Adrenal gland (tissue), 5 donors: ENCODE measurements at regions not wholly inside any gene's neighbourhood (a gene's known extent, or its start where the extent isn't known, plus 50 kb on each side); places are given as distances from the start of the nearest gene placed in this dataset.

ENCODE experiments used
- POLR2A ChIP-seq, 2 donors: fragments of 450-650 bp; IDR thresholded peaks; one replicate each; pipeline ENCODE4 v1.6.1; 2017; ENCODE audit warnings: antibody characterized with exemption in 2 of 2, mild to moderate bottlenecking in 2 of 2, moderate library complexity in 1 of 2
- TF ChIP-seq, protein P1 (sequence below), 6 experiments: fragments of 450-650 bp in 4 of 6; fragments of 200-600 bp in 2 of 6; sonication (generic) in 1 of 6; IDR thresholded peaks; 1 replicate in 5 of 6; 2 replicates in 1 of 6; pipeline versions ENCODE4 v1.5.1 to v1.8.0; 2016 to 2021; ENCODE audit warnings: antibody characterized with exemption in 6 of 6, mild to moderate bottlenecking in 2 of 6, moderate library complexity in 1 of 6
- donor health status: DM: no; HTN: no; CAD: no.

DNA sequence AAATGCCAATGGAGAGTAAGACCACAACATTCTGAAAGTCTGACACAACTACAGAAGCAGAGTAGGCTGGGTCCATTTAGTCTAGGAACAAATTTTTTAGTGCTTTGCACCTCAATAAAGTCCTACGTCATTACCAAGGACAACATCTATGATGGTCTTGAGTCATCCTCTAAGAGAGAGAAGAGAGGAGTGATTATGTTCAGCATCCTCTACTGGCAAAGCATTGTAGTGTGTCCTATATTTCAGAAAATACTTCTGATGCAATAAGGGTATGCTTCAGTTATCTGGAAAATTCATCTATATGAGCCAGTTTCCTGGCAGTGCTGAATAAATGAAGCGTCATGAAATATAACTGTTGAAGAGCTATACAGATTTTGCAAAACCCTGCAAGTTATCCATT, 95.6 kb downstream of the P2RY1 start:
- TF ChIP-seq POLR2A (IDR thresholded peaks at IDR 0.05): no peak
- TF ChIP-seq, protein P1, sequence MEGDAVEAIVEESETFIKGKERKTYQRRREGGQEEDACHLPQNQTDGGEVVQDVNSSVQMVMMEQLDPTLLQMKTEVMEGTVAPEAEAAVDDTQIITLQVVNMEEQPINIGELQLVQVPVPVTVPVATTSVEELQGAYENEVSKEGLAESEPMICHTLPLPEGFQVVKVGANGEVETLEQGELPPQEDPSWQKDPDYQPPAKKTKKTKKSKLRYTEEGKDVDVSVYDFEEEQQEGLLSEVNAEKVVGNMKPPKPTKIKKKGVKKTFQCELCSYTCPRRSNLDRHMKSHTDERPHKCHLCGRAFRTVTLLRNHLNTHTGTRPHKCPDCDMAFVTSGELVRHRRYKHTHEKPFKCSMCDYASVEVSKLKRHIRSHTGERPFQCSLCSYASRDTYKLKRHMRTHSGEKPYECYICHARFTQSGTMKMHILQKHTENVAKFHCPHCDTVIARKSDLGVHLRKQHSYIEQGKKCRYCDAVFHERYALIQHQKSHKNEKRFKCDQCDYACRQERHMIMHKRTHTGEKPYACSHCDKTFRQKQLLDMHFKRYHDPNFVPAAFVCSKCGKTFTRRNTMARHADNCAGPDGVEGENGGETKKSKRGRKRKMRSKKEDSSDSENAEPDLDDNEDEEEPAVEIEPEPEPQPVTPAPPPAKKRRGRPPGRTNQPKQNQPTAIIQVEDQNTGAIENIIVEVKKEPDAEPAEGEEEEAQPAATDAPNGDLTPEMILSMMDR (IDR thresholded peaks at IDR 0.05): no peak
